GM12878 (cell line): ENCODE measurements at regions not wholly inside any gene's neighbourhood (a gene's known extent, or its start where the extent isn't known, plus 50 kb on each side); places are given as distances from the start of the nearest gene placed in this dataset.

Experiments used
- ATAC-seq: fragments of 200-7000 bp; cut with Tn5 transposase; 3 replicates; pipeline ENCODE4 v1.9.1; 2020; ENCODE audit warnings: mild to moderate bottlenecking, moderate library complexity
- BruUV-seq: library from RNA; stranded (reverse); fragments of 400-500 nt; replicated peaks from 2 replicates; lab custom pipeline; 2021; lab: Mats Ljungman, UMichigan
- CTCF ChIA-PET: fragments of 300-600 bp; sonication (Branson Sonifier 250); formaldehyde crosslinking; extraction: SDS; loops from one replicate; lab custom pipeline; 2021; ENCODE audit warnings: inconsistent platforms; lab: Yijun Ruan, JAX
- POLR2A ChIA-PET: fragments of 350-600 bp; formaldehyde crosslinking; extraction: SDS; loops from one replicate; lab custom pipeline; 2021; ENCODE audit warnings: inconsistent platforms; lab: Charles Lee
- RAD21 ChIA-PET: fragments of 300-600 bp; sonication (Branson Sonifier 250); formaldehyde crosslinking; loops from one replicate; lab custom pipeline; 2023; ENCODE audit warnings: antibody characterized with exemption; ENCODE audit not compliant: unreplicated experiment; lab: Charles Lee
- SMC1A ChIA-PET: fragments of 300-600 bp; sonication (Branson Sonifier 250); formaldehyde crosslinking; loops from one replicate; lab custom pipeline; 2023; ENCODE audit not compliant: unreplicated experiment, uncharacterized antibody; lab: Charles Lee
- DNase-seq: peaks from one replicate; pipeline ENCODE4 v3.0.0-alpha.2; 2011; ENCODE audit warnings: low read depth, low spot score
- FAIRE-seq: peaks from 3 replicates; lab custom pipeline; 2011; peaks lifted over from hg19 to GRCh38; lab: Jason Lieb, UNC
- H2AFZ ChIP-seq: 2 replicates; pipeline ENCODE4 v1.6.0; 2011; ENCODE audit warnings: low read depth, low read length, control low read depth; ENCODE audit not compliant: control insufficient read depth
- H3K27ac ChIP-seq: 2 replicates; pipeline ENCODE4 v1.5.1; 2011; ENCODE audit warnings: control low read depth; ENCODE audit not compliant: control insufficient read depth, insufficient read depth
- H3K27me3 ChIP-seq, 2 experiments: replicated peaks in 1 of 2; 2 replicates each; pipeline versions ENCODE4 v1.6.0 to v1.6.1; 2011; ENCODE audit warnings: low read length in 1 of 2; ENCODE audit not compliant: control insufficient read depth in 2 of 2, insufficient read depth in 2 of 2
- H3K36me3 ChIP-seq, 2 experiments: 2 replicates each; pipeline ENCODE4 v1.5.1; 2011; ENCODE audit warnings: low read length in 1 of 2; ENCODE audit not compliant: control insufficient read depth in 2 of 2, insufficient read depth in 2 of 2
- H3K4me1 ChIP-seq: 2 replicates; pipeline ENCODE4 v1.6.1; 2011; ENCODE audit warnings: mild to moderate bottlenecking, low read length, moderate library complexity, mixed read lengths; ENCODE audit not compliant: control insufficient read depth, insufficient read depth
- H3K4me2 ChIP-seq: 2 replicates; pipeline ENCODE4 v1.6.0; 2011; ENCODE audit warnings: control low read depth; ENCODE audit not compliant: control insufficient read depth, insufficient read depth
- H3K4me3 ChIP-seq: fragments of 200-600 bp; sonication (generic); 2 replicates; pipeline ENCODE4 v1.5.1; 2016
- H3K79me2 ChIP-seq: 2 replicates; pipeline ENCODE4 v1.6.0; 2011; ENCODE audit warnings: low read length; ENCODE audit not compliant: control insufficient read depth, insufficient read depth
- H3K9ac ChIP-seq: 2 replicates; pipeline ENCODE4 v1.8.0; 2011; ENCODE audit warnings: low read length, control low read depth, mixed read lengths; ENCODE audit not compliant: control insufficient read depth, insufficient read depth
- H3K9me3 ChIP-seq: replicated peaks from 3 replicates; pipeline ENCODE4 v1.5.1; 2011; ENCODE audit warnings: mild to moderate bottlenecking, low read length; ENCODE audit not compliant: control insufficient read depth, insufficient read depth
- H4K20me1 ChIP-seq: 2 replicates; pipeline ENCODE4 v1.6.0; 2011; ENCODE audit not compliant: control insufficient read depth, insufficient read depth
- CBX5 ChIP-seq: sonication (generic); IDR thresholded peaks from 2 replicates; pipeline ENCODE4 v1.6.1; 2016; ENCODE audit warnings: low read depth, moderate library complexity, mild to moderate bottlenecking, inconsistent platforms
- HDAC2 ChIP-seq: fragments of 200-600 bp; sonication (generic); IDR thresholded peaks from 2 replicates; pipeline ENCODE4 v1.6.1; 2017
- HDGF ChIP-seq: fragments of 450-650 bp; IDR thresholded peaks from 2 replicates; pipeline ENCODE4 v1.6.1; 2016; ENCODE audit warnings: antibody characterized with exemption
- SUPT20H ChIP-seq: IDR thresholded peaks from 2 replicates; pipeline ENCODE4 v1.6.1; 2011; ENCODE audit warnings: low read depth, mild to moderate bottlenecking, low read length, moderate library complexity, borderline replicate concordance; ENCODE audit not compliant: control insufficient read depth
- ZZZ3 ChIP-seq: IDR thresholded peaks from 2 replicates; pipeline ENCODE4 v1.6.1; 2011; ENCODE audit warnings: low read depth; ENCODE audit not compliant: control insufficient read depth, insufficient read length
- WGBS: methylation state at CpG from one replicate; pipeline ENCODE4 v1.1.6; 2016; ENCODE audit warnings: low lambda C conversion rate; ENCODE audit not compliant: insufficient replicate concordance, insufficient coverage; ENCODE audit errors: missing lambda C conversion rate; 5-methylcytosine and 5-hydroxymethylcytosine counted together
- in situ Hi-C: fragments of 300-500 bp; cut with MboI; formaldehyde crosslinking; loops from 9 replicates; pipeline ENCODE4 v1.14.3; 2018; ENCODE audit warnings: mixed read lengths
- intact Hi-C: fragments of 100-400 bp; cut with micrococcal nuclease; formaldehyde crosslinking; loops from one replicate; pipeline ENCODE4 v1.14.2; 2022; ENCODE audit not compliant: unreplicated experiment
- TF ChIP-seq, protein P1 (sequence below): fragments of 450-650 bp; IDR thresholded peaks from 2 replicates; pipeline ENCODE4 v1.6.1; 2018; ENCODE audit warnings: borderline replicate concordance, mild to moderate bottlenecking; ENCODE audit not compliant: partially characterized antibody
- TF ChIP-seq, protein P2 (sequence below): IDR thresholded peaks from 2 replicates; pipeline ENCODE4 v1.6.1; 2011; ENCODE audit warnings: borderline replicate concordance, low read depth, mild to moderate bottlenecking, moderate library complexity, mixed read lengths, low read length; ENCODE audit not compliant: insufficient read depth; ENCODE audit errors: extremely low read length
- TF ChIP-seq, protein P3 (sequence below): fragments of 150-350 bp; IDR thresholded peaks from 2 replicates; pipeline ENCODE4 v1.6.1; 2016; ENCODE audit warnings: low read depth, low read length

DNA sequence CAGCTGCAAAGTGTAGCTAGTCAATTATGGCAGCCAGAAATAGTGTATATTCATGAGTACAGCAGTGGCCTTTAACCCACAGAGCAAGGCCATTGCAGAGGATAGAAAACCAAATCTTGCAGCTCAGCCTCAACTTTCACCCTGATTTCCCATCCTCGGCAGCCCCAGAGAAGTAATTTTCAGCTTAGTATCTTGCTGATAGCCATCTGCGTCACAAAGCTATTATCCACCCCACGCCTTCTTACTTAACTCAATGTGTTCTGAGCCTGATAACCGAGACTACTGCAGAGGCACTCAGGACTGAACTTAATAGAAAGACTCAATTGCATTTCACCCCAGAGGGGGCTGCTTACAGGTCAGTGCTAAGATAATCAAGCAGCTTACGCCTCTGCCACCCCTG lies 174.5 kb upstream of the MAOA start (continued):
- TF ChIP-seq, protein P1, sequence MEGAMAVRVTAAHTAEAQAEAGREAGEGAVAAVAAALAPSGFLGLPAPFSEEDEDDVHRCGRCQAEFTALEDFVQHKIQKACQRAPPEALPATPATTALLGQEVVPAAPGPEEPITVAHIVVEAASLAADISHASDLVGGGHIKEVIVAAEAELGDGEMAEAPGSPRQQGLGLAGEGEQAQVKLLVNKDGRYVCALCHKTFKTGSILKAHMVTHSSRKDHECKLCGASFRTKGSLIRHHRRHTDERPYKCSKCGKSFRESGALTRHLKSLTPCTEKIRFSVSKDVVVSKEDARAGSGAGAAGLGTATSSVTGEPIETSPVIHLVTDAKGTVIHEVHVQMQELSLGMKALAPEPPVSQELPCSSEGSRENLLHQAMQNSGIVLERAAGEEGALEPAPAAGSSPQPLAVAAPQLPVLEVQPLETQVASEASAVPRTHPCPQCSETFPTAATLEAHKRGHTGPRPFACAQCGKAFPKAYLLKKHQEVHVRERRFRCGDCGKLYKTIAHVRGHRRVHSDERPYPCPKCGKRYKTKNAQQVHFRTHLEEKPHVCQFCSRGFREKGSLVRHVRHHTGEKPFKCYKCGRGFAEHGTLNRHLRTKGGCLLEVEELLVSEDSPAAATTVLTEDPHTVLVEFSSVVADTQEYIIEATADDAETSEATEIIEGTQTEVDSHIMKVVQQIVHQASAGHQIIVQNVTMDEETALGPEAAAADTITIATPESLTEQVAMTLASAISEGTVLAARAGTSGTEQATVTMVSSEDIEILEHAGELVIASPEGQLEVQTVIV, result no peak
- no peak for TF ChIP-seq CBX5
- TF ChIP-seq SUPT20H, result no peak
- no peak for TF ChIP-seq ZZZ3
- TF ChIP-seq, protein P2, sequence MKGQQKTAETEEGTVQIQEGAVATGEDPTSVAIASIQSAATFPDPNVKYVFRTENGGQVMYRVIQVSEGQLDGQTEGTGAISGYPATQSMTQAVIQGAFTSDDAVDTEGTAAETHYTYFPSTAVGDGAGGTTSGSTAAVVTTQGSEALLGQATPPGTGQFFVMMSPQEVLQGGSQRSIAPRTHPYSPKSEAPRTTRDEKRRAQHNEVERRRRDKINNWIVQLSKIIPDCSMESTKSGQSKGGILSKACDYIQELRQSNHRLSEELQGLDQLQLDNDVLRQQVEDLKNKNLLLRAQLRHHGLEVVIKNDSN, result no peak

DNA sequence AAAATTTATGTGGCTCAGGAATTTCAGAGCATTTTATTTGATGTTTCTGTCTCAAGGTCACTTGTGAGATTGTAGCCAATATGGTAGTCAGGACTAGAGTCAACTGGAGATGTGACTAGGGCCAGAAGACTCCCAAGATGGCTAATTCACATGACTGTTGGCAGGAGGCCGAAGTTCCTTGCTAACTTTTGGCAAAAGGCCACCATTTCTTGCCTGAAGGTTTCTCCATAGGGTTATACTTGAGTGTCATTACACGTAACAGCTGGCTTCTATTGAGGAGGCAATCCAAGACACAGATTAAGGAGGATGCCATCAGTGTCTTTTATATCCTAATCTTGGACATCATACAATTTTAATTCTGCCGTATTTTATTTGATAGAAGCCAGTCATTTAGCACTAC lies 162.3 kb upstream of the MAOA start:
- WGBS, result 28% methylated on average over 3 of the region's 3 CpGs
- intact Hi-C loops, result no loop called here
- ChIA-PET SMC1A (no interaction called here), RAD21 (no interaction called here), POLR2A (no interaction called here), CTCF (no interaction called here)
- no peak for TF ChIP-seq SUPT20H
- TF ChIP-seq, protein P3, sequence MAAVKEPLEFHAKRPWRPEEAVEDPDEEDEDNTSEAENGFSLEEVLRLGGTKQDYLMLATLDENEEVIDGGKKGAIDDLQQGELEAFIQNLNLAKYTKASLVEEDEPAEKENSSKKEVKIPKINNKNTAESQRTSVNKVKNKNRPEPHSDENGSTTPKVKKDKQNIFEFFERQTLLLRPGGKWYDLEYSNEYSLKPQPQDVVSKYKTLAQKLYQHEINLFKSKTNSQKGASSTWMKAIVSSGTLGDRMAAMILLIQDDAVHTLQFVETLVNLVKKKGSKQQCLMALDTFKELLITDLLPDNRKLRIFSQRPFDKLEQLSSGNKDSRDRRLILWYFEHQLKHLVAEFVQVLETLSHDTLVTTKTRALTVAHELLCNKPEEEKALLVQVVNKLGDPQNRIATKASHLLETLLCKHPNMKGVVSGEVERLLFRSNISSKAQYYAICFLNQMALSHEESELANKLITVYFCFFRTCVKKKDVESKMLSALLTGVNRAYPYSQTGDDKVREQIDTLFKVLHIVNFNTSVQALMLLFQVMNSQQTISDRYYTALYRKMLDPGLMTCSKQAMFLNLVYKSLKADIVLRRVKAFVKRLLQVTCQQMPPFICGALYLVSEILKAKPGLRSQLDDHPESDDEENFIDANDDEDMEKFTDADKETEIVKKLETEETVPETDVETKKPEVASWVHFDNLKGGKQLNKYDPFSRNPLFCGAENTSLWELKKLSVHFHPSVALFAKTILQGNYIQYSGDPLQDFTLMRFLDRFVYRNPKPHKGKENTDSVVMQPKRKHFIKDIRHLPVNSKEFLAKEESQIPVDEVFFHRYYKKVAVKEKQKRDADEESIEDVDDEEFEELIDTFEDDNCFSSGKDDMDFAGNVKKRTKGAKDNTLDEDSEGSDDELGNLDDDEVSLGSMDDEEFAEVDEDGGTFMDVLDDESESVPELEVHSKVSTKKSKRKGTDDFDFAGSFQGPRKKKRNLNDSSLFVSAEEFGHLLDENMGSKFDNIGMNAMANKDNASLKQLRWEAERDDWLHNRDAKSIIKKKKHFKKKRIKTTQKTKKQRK, result no peak
- TF ChIP-seq HDGF, result no peak
- TF ChIP-seq HDAC2, result no peak
- no peak for FAIRE-seq
- Histone ChIP-seq H3K27me3 (no peaks in the 10 kb centered on the region), H3K4me3 (no peak overlapping the region), H3K4me1 (no peaks in the 10 kb centered on the region), H3K27ac (no peak overlapping the region), H3K36me3 (no peaks in the 10 kb centered on the region), H3K9ac (no peak overlapping the region), H3K4me2 (no peak overlapping the region), H4K20me1 (no peaks in the 10 kb centered on the region), H2AFZ (no peak overlapping the region), H3K9me3 (no peaks in the 10 kb centered on the region), H3K79me2 (no peaks in the 10 kb centered on the region)
- ATAC-seq, result no peak
- in situ Hi-C loops, result no loop called here
- BruUV-seq, result no TSS peak
- no peak for DNase-seq
